Activated CD4-positive, alpha-beta T cell treated with anti-CD3 and anti-CD28 coated beads for 36 hours (primary cell): ENCODE measurements at regions not wholly inside any gene's neighbourhood (a gene's known extent, or its start where the extent isn't known, plus 50 kb on each side); places are given as distances from the start of the nearest gene placed in this dataset.

Experiments
- ATAC-seq: fragments of 200-7000 bp; cut with Tn5 transposase; one replicate; pipeline ENCODE4 v1.10.0; 2021; ENCODE audit warnings: mild to moderate bottlenecking, moderate library complexity
- CTCF ChIA-PET: fragments of 350-600 bp; sonication (Branson Sonifier 250); formaldehyde crosslinking; loops from one replicate; lab custom pipeline; 2021; ENCODE audit warnings: antibody characterized with exemption; lab: Charles Lee
- POLR2A ChIA-PET: fragments of 350-600 bp; sonication (Branson Sonifier 250); formaldehyde crosslinking; loops from one replicate; lab custom pipeline; 2021; ENCODE audit warnings: antibody characterized with exemption, inconsistent platforms; lab: Charles Lee
- DNase-seq: peaks from one replicate; pipeline ENCODE4 v3.0.0-alpha.2; 2020
- H3K27ac Mint-ChIP-seq: one replicate; pipeline ENCODE4 v1.8.0; 2021; ENCODE audit warnings: mixed read lengths
- H3K27me3 Mint-ChIP-seq: one replicate; pipeline ENCODE4 v1.8.0; 2021; ENCODE audit warnings: mixed read lengths
- H3K36me3 Mint-ChIP-seq: one replicate; pipeline ENCODE4 v1.8.0; 2021; ENCODE audit warnings: low read depth, mixed read lengths
- H3K4me1 Mint-ChIP-seq: one replicate; pipeline ENCODE4 v1.8.0; 2021; ENCODE audit warnings: mixed read lengths
- H3K4me3 Mint-ChIP-seq: one replicate; pipeline ENCODE4 v1.8.0; 2021; ENCODE audit warnings: mild to moderate bottlenecking, moderate library complexity, mixed read lengths
- H3K9me3 Mint-ChIP-seq: one replicate; pipeline ENCODE4 v1.8.0; 2021; ENCODE audit warnings: low read depth, mixed read lengths
- intact Hi-C, 2 experiments: fragments of 100-400 bp; cut with DNase I in 1 of 2; cut with micrococcal nuclease in 1 of 2; formaldehyde crosslinking; loops; one replicate each; pipeline versions ENCODE4 v1.14.2 to v1.15.1; 2022 to 2024; cut with DNase I, micrococcal nuclease

GRCh38 chr2:234286118-234286598 is 210.7 kb downstream of the ARL4C start:
- Mint-ChIP-seq H3K9me3 (peaks cover 5% of the 10 kb centered on the region), H3K36me3 (no peaks in the 10 kb centered on the region), H3K4me1 (peaks cover 49% of the 10 kb centered on the region), H3K27ac (no peak overlapping the region), H3K27me3 (no peaks in the 10 kb centered on the region), H3K4me3 (no peak overlapping the region)
- POLR2A ChIA-PET: interaction anchor here (1.1 kb wide), 1 partner anchor 22 kb away, joined by 3 read pairs; no protein-coding TSS in a partner anchor
- CTCF ChIA-PET: interaction anchor here (1.0 to 1.4 kb wide), 2 partner anchors 150 to 210 kb away, joined by 3 to 4 read pairs; no protein-coding TSS in a partner anchor
- ATAC-seq (peak; percentile 27), DNase-seq (peak; percentile 60)
- intact Hi-C loops: no loop called here

- POLR2A ChIA-PET: interaction anchor here (1.1 kb wide), 1 partner anchor 23 kb away, joined by 3 read pairs; no protein-coding TSS in a partner anchor
- H3K27me3 Mint-ChIP-seq: no peaks in the 10 kb centered on the region
- no peaks in the 10 kb centered on the region for H3K36me3 Mint-ChIP-seq
- no peak overlapping the region for H3K4me3 Mint-ChIP-seq
- H3K9me3 Mint-ChIP-seq: peaks cover 5% of the 10 kb centered on the region
- CTCF ChIA-PET: interaction anchor here (1.0 to 1.4 kb wide), 3 partner anchors 149 to 212 kb away, joined by 3 to 4 read pairs (median 3); partner anchors contain the start of gene ARL4C
- intact Hi-C loops: no loop called here
- ATAC-seq (no peak), DNase-seq (no peak)
- no peak overlapping the region for H3K27ac Mint-ChIP-seq
- peaks cover 48% of the 10 kb centered on the region for H3K4me1 Mint-ChIP-seq
These were observed 211.3 kb downstream of the ARL4C start for GRCh38 chr2:234285541-234285940.

- ATAC-seq (no peak), DNase-seq (no peak)
- CTCF ChIA-PET: interaction anchor here (0.6 to 2.3 kb wide), 3 partner anchors 10 to 166 kb away, joined by 3 to 10 read pairs (median 3); no protein-coding TSS in a partner anchor
- Mint-ChIP-seq H3K4me1 (peaks cover 39% of the 10 kb centered on the region), H3K4me3 (no peak overlapping the region), H3K36me3 (no peaks in the 10 kb centered on the region), H3K27ac (peak overlapping the region; percentile 80), H3K27me3 (no peaks in the 10 kb centered on the region), H3K9me3 (peaks cover 15% of the 10 kb centered on the region)
- intact Hi-C loops: loop anchor here (1.0 to 5.0 kb wide), 3 partner anchors 10 to 302 kb away; no protein-coding TSS in a partner anchor
- POLR2A ChIA-PET: no interaction called here
These were observed 217.2 kb downstream of the ARL4C start for GRCh38 chr2:234279637-234280036.

DNA sequence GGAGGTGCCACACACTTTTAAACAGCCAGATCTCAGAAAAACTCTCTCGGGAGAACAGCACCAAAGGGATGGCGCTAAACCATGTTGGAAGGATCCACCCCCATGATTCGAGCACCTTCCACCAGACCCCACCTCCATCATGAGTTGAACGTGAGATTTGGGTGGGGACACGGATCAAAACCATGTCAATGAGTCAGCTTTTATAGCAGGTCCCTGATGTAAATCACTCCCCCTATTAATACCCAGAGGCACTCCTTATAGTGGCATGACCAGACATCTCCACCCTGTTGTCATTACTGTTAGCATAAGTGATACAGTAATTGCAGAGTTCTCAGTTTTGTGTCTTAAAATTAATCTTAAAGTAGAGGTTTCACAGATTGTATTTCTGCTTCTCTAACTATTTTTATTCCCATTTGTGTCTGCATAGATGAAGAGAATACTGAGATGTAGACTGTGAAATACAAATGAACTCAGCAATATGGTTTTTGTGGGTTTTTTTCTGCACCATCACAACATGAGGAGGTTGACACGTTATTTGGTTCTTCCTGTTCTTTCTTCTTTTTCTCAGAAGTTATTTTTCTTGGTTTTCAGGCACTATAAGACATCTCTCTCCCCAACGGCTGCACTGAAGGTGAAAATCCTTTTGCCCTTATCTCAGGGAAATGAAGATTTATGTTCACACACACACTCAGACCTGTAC is 218.2 kb downstream of the ARL4C start:
- POLR2A ChIA-PET: no interaction called here

GRCh38 chr2:234275515-234275914 is 221.4 kb downstream of the ARL4C start:
- Mint-ChIP-seq H3K4me1 (peaks cover 61% of the 10 kb centered on the region), H3K27me3 (no peaks in the 10 kb centered on the region), H3K36me3 (no peaks in the 10 kb centered on the region), H3K27ac (no peak overlapping the region), H3K4me3 (no peak overlapping the region), H3K9me3 (peaks cover 10% of the 10 kb centered on the region)
- intact Hi-C loops: loop anchor here in 1 of 2 experiments (5.0 kb wide), 1 partner anchor 298 kb away; no protein-coding TSS in a partner anchor
- ATAC-seq (no peak), DNase-seq (no peak)
- ChIA-PET POLR2A (no interaction called here), CTCF (interaction anchor here (1.0 kb wide), 1 partner anchor 54 kb away, joined by 3 read pairs; no protein-coding TSS in a partner anchor)

More for the DNA sequence above, 218.2 kb downstream of the ARL4C start:
- intact Hi-C loops: loop anchor here (1.0 to 5.0 kb wide), 3 partner anchors 11 to 301 kb away; no protein-coding TSS in a partner anchor
- no peaks in the 10 kb centered on the region for H3K27me3 Mint-ChIP-seq
- ATAC-seq (peak; percentile 74), DNase-seq (no peak)
- peaks cover 15% of the 10 kb centered on the region for H3K9me3 Mint-ChIP-seq
- H3K27ac Mint-ChIP-seq: peak overlapping the region; percentile 80
- no peaks in the 10 kb centered on the region for H3K36me3 Mint-ChIP-seq
- H3K4me3 Mint-ChIP-seq: peak overlapping the region; percentile 29
- CTCF ChIA-PET: interaction anchor here (1.4 kb wide), 1 partner anchor 9 kb away, joined by 5 read pairs; no protein-coding TSS in a partner anchor
- peaks cover 49% of the 10 kb centered on the region for H3K4me1 Mint-ChIP-seq

- ATAC-seq (peak; percentile 57), DNase-seq (peak; percentile 58)
- H3K27me3 Mint-ChIP-seq: no peaks in the 10 kb centered on the region
- no peak overlapping the region for H3K4me3 Mint-ChIP-seq
- H3K9me3 Mint-ChIP-seq: peaks cover 5% of the 10 kb centered on the region
- intact Hi-C loops: loop anchor here in 1 of 2 experiments (2.0 to 5.0 kb wide), 2 partner anchors 17 to 137 kb away; no protein-coding TSS in a partner anchor
- H3K36me3 Mint-ChIP-seq: no peaks in the 10 kb centered on the region
- H3K4me1 Mint-ChIP-seq: peaks cover 61% of the 10 kb centered on the region
- POLR2A ChIA-PET: no interaction called here
- H3K27ac Mint-ChIP-seq: peak overlapping the region; percentile 68
- CTCF ChIA-PET: interaction anchor here (0.6 to 1.0 kb wide), 2 partner anchors 16 to 274 kb away, joined by 3 to 6 read pairs; no protein-coding TSS in a partner anchor
These were observed 222.8 kb downstream of the ARL4C start for GRCh38 chr2:234273887-234274584.

- intact Hi-C loops: loop anchor here in 1 of 2 experiments (2.0 to 5.0 kb wide), 2 partner anchors 19 to 135 kb away; no protein-coding TSS in a partner anchor
- DNase-seq (no peak), ATAC-seq (peak; percentile 40)
- Mint-ChIP-seq H3K4me3 (no peak overlapping the region), H3K27me3 (no peaks in the 10 kb centered on the region), H3K4me1 (peaks cover 49% of the 10 kb centered on the region), H3K27ac (peak overlapping the region; percentile 33), H3K36me3 (no peaks in the 10 kb centered on the region), H3K9me3 (no peaks in the 10 kb centered on the region)
- ChIA-PET CTCF (interaction anchor here (1.1 to 2.1 kb wide), 2 partner anchors 14 to 137 kb away, joined by 5 to 9 read pairs; no protein-coding TSS in a partner anchor), POLR2A (interaction anchor here (0.8 kb wide), 1 partner anchor 14 kb away, joined by 3 read pairs; no protein-coding TSS in a partner anchor)
These were observed 221.8 kb downstream of the SPP2 start for GRCh38 chr2:234272069-234272850.

DNA sequence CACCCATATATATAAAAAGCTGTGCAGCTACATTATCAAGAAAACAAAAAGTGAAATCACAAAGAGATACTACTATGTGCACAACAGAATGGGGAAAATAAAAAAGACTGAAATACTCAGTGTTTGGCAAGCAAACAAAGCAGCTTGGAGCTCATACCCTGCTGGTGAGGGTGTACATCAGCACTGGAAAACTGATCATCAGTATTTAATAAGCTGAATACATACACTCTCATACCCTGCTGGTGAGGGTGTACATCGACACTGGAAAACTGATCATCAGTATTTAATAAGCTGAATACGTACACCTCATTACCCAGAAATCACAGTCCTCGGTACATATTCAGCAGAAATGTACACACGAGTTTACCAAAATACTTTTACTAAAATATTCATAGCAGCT is 220.8 kb downstream of the SPP2 start:
- H3K27me3 Mint-ChIP-seq: no peaks in the 10 kb centered on the region
- no peak for ATAC-seq
- intact Hi-C loops: loop anchor here in 1 of 2 experiments (5.0 kb wide), 1 partner anchor 134 kb away; no protein-coding TSS in a partner anchor

GRCh38 chr2:234269769-234270204 is 219.3 kb downstream of the SPP2 start:
- ChIA-PET CTCF (interaction anchor here (0.6 to 2.0 kb wide), 3 partner anchors 8 to 24 kb away, joined by 4 to 8 read pairs (median 5); no protein-coding TSS in a partner anchor), POLR2A (no interaction called here)
- no peak for ATAC-seq
- DNase-seq: no peak
- Mint-ChIP-seq H3K27ac (peak overlapping the region; percentile 21), H3K4me1 (peaks cover 49% of the 10 kb centered on the region), H3K4me3 (no peak overlapping the region), H3K36me3 (no peaks in the 10 kb centered on the region), H3K27me3 (no peaks in the 10 kb centered on the region), H3K9me3 (no peaks in the 10 kb centered on the region)
- intact Hi-C loops: loop anchor here in 1 of 2 experiments (5.0 kb wide), 1 partner anchor 132 kb away; no protein-coding TSS in a partner anchor

More for the DNA sequence above, 220.8 kb downstream of the SPP2 start:
- no peak for DNase-seq
- Mint-ChIP-seq H3K27ac (no peak overlapping the region), H3K4me1 (peaks cover 49% of the 10 kb centered on the region), H3K9me3 (no peaks in the 10 kb centered on the region), H3K4me3 (no peak overlapping the region), H3K36me3 (no peaks in the 10 kb centered on the region)
- ChIA-PET CTCF (interaction anchor here (0.8 to 2.1 kb wide), 4 partner anchors 13 to 136 kb away, joined by 3 to 9 read pairs (median 4); no protein-coding TSS in a partner anchor), POLR2A (no interaction called here)

GRCh38 chr2:234267534-234267933 is 217.0 kb downstream of the SPP2 start:
- ChIA-PET POLR2A (no interaction called here), CTCF (interaction anchor here (0.6 kb wide), 1 partner anchor 228 kb away, joined by 3 read pairs; no protein-coding TSS in a partner anchor)
- H3K27me3 Mint-ChIP-seq: no peaks in the 10 kb centered on the region
- intact Hi-C loops: no loop called here
- DNase-seq (no peak), ATAC-seq (no peak)
- H3K9me3 Mint-ChIP-seq: peaks cover 2% of the 10 kb centered on the region
- H3K27ac Mint-ChIP-seq: no peak overlapping the region
- peaks cover 2% of the 10 kb centered on the region for H3K36me3 Mint-ChIP-seq
- H3K4me1 Mint-ChIP-seq: peaks cover 30% of the 10 kb centered on the region
- H3K4me3 Mint-ChIP-seq: no peak overlapping the region
